Heart right ventricle (tissue), 16 donors: ENCODE measurements at regions not wholly inside any gene's neighbourhood (a gene's known extent, or its start where the extent isn't known, plus 50 kb on each side); places are given as distances from the start of the nearest gene placed in this dataset.

ENCODE experiments used
- ATAC-seq, 8 donors: fragments of 200-7000 bp; cut with Tn5 transposase; one replicate each; pipeline ENCODE4 v1.9.1; 2020; ENCODE audit warnings: mild to moderate bottlenecking in 8 of 8, moderate library complexity in 8 of 8, moderate number of reproducible peaks in 1 of 8
- DNase-seq, 2 donors: peaks; one replicate each; pipeline ENCODE4 v3.0.0-alpha.2; 2020
- H3K27ac ChIP-seq, 10 donors: fragments of 200-600 bp; sonication (generic) in 2 of 10; one replicate each; pipeline versions ENCODE4 v1.5.0 to v1.8.0; 2020 to 2022; ENCODE audit warnings: mild to moderate bottlenecking in 3 of 10
- H3K27me3 ChIP-seq, 7 donors: fragments of 200-600 bp; one replicate each; pipeline ENCODE4 v1.8.0; 2021 to 2022; ENCODE audit warnings: mild to moderate bottlenecking in 2 of 7
- H3K36me3 ChIP-seq, 9 donors: fragments of 200-600 bp; sonication (generic) in 1 of 9; one replicate each; pipeline versions ENCODE4 v1.5.0 to v1.8.0; 2020 to 2022; ENCODE audit warnings: mild to moderate bottlenecking in 2 of 9
- H3K4me1 ChIP-seq, 9 donors: fragments of 200-600 bp; sonication (generic) in 1 of 9; one replicate each; pipeline versions ENCODE4 v1.5.0 to v1.8.0; 2020 to 2022; ENCODE audit warnings: mild to moderate bottlenecking in 4 of 9
- H3K4me3 ChIP-seq, 10 donors: fragments of 200-600 bp; sonication (generic) in 2 of 10; one replicate each; pipeline versions ENCODE4 v1.5.0 to v1.8.0; 2020 to 2022; ENCODE audit warnings: mild to moderate bottlenecking in 7 of 10, moderate library complexity in 2 of 10
- H3K9me3 ChIP-seq, 11 donors: fragments of 200-600 bp in 10 of 11; sonication (generic) in 2 of 11; one replicate each; pipeline versions ENCODE4 v1.5.0 to v1.8.0; 2013 to 2022; ENCODE audit warnings: mild to moderate bottlenecking in 2 of 11, control low read depth in 1 of 11, moderate library complexity in 1 of 11
- WGBS, 2 donors: extraction: QIAGEN DNeasy Blood & Tissue Kit; methylation state at CpG; one replicate each; pipeline ENCODE4 v1.1.7; 2013; ENCODE audit warnings: inconsistent platforms in 1 of 2; 5-methylcytosine and 5-hydroxymethylcytosine counted together
- intact Hi-C, 10 donors: fragments of 100-400 bp; cut with DNase I; formaldehyde crosslinking; loops; one replicate each; pipeline versions ENCODE4 v1.11.1 to v1.14.2; 2022
- TF ChIP-seq, protein P1 (sequence below), 9 donors: fragments of 200-600 bp; sonication (generic) in 2 of 9; IDR thresholded peaks; one replicate each; pipeline versions ENCODE4 v1.5.0 to v1.8.0; 2021 to 2022; ENCODE audit warnings: antibody characterized with exemption in 9 of 9, mild to moderate bottlenecking in 5 of 9, moderate library complexity in 1 of 9
- donor health status: Arrhythmogenic right ventricular cardiomyopathy.
- donor health status: ischemic (EF 13 %, LVEDD 7.1; RV severe dilation, severe dysfunction).
- donor health status: healthy with polysubstance abuse.
- donor health status: DM: no; HTN: yes; CAD: no.
- donor health status: DM: no; HTN: no; CAD: no.
- donor health status: ischemic (EF 25% LVEDD 6.9; RV normal size, moderate dysfunction).
- donor health status: ischemic (EF 25% LVEDD 5.7; RV mildly dilated, moderate dysfunction).
- donor health status: healthy.
- donor health status: DM: yes; HTN: yes; CAD: no.
- donor health status: Ischemic cardiomyopathy.
- donor health status: ischemic (EF 35%, LVEDD 5.7; RV mildly dilated, moderate dysfunction).
- donor health status: nonischemic (EF 11% LVEDD 7.7; RV severe dilation, severe dysfunction).
- donor health status: DM: yes; HTN: yes; CAD: no.
- donor health status: PGD.
- donor health status: ischemic (EF 29% LVEDD 5.4; RV normal size, mild dysfunction).
- donor health status: nonischemic (EF 23%, LVEDD 6.1; RV moderate dilation, normal function).

- 93% methylated on average over 3 of the region's 3 CpGs for WGBS, 2 donors
- no peak for DNase-seq
- Histone ChIP-seq H3K27ac (no peak overlapping the region), H3K4me3 (no peak overlapping the region), H3K36me3 (no peaks in the 10 kb centered on the region), H3K9me3 (no peaks in the 10 kb centered on the region), H3K27me3 (no peaks in the 10 kb centered on the region), H3K4me1 (peaks cover 0 to 4% (median 0%) of the 10 kb centered on the region in 9 donors)
- TF ChIP-seq, protein P1, sequence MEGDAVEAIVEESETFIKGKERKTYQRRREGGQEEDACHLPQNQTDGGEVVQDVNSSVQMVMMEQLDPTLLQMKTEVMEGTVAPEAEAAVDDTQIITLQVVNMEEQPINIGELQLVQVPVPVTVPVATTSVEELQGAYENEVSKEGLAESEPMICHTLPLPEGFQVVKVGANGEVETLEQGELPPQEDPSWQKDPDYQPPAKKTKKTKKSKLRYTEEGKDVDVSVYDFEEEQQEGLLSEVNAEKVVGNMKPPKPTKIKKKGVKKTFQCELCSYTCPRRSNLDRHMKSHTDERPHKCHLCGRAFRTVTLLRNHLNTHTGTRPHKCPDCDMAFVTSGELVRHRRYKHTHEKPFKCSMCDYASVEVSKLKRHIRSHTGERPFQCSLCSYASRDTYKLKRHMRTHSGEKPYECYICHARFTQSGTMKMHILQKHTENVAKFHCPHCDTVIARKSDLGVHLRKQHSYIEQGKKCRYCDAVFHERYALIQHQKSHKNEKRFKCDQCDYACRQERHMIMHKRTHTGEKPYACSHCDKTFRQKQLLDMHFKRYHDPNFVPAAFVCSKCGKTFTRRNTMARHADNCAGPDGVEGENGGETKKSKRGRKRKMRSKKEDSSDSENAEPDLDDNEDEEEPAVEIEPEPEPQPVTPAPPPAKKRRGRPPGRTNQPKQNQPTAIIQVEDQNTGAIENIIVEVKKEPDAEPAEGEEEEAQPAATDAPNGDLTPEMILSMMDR (IDR thresholded peaks at IDR 0.05): no peak
- intact Hi-C loops: no loop called here
- no peak for ATAC-seq
Measured at GRCh38 chr2:183243758-183244157, 119.5 kb downstream of the NUP35 start.

GRCh38 chr2:183244300-183244844 lies 120.1 kb downstream of the NUP35 start:
- peaks cover 0 to 4% (median 0%) of the 10 kb centered on the region in 9 donors for H3K4me1 ChIP-seq

DNA sequence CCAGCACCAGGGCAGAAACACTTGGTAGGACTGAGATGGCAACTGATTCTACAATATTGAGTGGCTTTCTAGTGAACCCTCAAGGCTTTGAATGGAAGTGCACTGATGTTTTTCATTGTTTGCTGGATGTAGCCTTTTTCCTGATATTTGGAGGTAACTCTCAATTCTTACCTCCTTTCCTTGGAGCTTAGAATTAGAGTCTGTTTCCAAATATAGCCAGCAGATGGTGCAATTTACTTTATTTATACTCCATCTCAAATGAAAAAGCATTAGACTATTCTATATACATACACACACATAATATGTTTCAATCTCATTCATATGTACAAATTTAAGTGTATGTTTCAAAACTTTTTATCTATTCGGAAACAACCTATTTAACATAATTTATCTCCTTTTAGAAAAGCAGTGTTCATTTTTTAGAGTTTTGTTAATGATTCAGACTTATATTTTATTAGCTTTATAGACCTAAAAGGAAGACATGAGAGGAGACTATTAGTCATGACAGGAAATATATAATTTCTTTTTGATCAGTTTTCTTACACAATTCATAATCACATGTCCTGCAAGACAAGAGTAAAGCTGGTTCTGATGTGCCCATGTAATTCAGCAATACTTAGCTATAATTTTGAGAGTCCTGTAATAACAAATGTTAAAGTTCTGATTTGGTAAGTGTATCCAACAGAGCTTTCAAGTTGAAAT lies 124.8 kb downstream of the NUP35 start:
- ATAC-seq: no peak
- Histone ChIP-seq H3K9me3 (no peaks in the 10 kb centered on the region), H3K27ac (no peak overlapping the region), H3K4me1 (no peaks in the 10 kb centered on the region), H3K4me3 (no peak overlapping the region), H3K27me3 (no peaks in the 10 kb centered on the region), H3K36me3 (no peaks in the 10 kb centered on the region)
- TF ChIP-seq, protein P1 (IDR thresholded peaks at IDR 0.05): peak; percentile 12 to 65 (median 51)
- DNase-seq: no peak
- WGBS, 2 donors: 0 to 11% methylated on average over 1 of the region's 1 CpG
- intact Hi-C loops: loop anchor here in 2 of 10 donors (2.0 to 5.0 kb wide), 2 partner anchors 446 to 448 kb away; no protein-coding TSS in a partner anchor

More at GRCh38 chr2:183244300-183244844, 120.1 kb downstream of the NUP35 start:
- DNase-seq (no peak), ATAC-seq (no peak)
- intact Hi-C loops: no loop called here
- WGBS, 2 donors: 86 to 90% methylated on average over 2 of the region's 2 CpGs
- Histone ChIP-seq H3K4me3 (no peak overlapping the region), H3K27ac (no peak overlapping the region), H3K27me3 (no peaks in the 10 kb centered on the region), H3K36me3 (no peaks in the 10 kb centered on the region), H3K9me3 (no peaks in the 10 kb centered on the region)
- TF ChIP-seq, protein P1 (IDR thresholded peaks at IDR 0.05): no peak

- Histone ChIP-seq H3K27me3 (no peaks in the 10 kb centered on the region), H3K4me3 (no peak overlapping the region), H3K9me3 (no peaks in the 10 kb centered on the region), H3K36me3 (no peaks in the 10 kb centered on the region), H3K27ac (no peak overlapping the region), H3K4me1 (no peaks in the 10 kb centered on the region)
- DNase-seq (no peak), ATAC-seq (no peak)
- TF ChIP-seq, protein P1 (IDR thresholded peaks at IDR 0.05): no peak
- 65 to 83% methylated on average over 3 of the region's 3 CpGs for WGBS, 2 donors
- intact Hi-C loops: no loop called here
Measured at GRCh38 chr2:183250061-183250460, 125.8 kb downstream of the NUP35 start.
